Smooth muscle cell (in vitro differentiated cells): ENCODE measurements at regions not wholly inside any gene's neighbourhood (a gene's known extent, or its start where the extent isn't known, plus 50 kb on each side); places are given as distances from the start of the nearest gene placed in this dataset.

Source experiments
- DNase-seq: peaks from one replicate; lab custom pipeline; 2025; ENCODE audit not compliant: unreplicated experiment; lab: John Stamatoyannopoulos, UW
- H2AFZ ChIP-seq: fragments of 200-600 bp; sonication (generic); 2 replicates; pipeline ENCODE4 v1.6.0; 2016; ENCODE audit warnings: antibody characterized with exemption, low read depth, mild to moderate bottlenecking
- H3F3A ChIP-seq: fragments of 200-600 bp; sonication (generic); 2 replicates; pipeline ENCODE4 v1.6.0; 2017; ENCODE audit warnings: antibody characterized with exemption, low read depth
- H3K27ac ChIP-seq: fragments of 200-600 bp; sonication (generic); 2 replicates; pipeline ENCODE4 v1.5.1; 2016; ENCODE audit warnings: low read depth, mild to moderate bottlenecking
- H3K27me3 ChIP-seq: fragments of 200-600 bp; sonication (generic); 2 replicates; pipeline ENCODE4 v1.6.1; 2016; ENCODE audit warnings: low read depth, mild to moderate bottlenecking
- H3K36me3 ChIP-seq: fragments of 200-600 bp; sonication (generic); 2 replicates; pipeline ENCODE4 v1.5.1; 2016; ENCODE audit warnings: low read depth
- H3K4me1 ChIP-seq: fragments of 200-600 bp; sonication (generic); 2 replicates; pipeline ENCODE4 v1.5.1; 2016; ENCODE audit warnings: low read depth
- H3K4me2 ChIP-seq: fragments of 200-600 bp; sonication (generic); 2 replicates; pipeline ENCODE4 v1.6.0; 2016; ENCODE audit warnings: mild to moderate bottlenecking
- H3K4me3 ChIP-seq: fragments of 200-600 bp; sonication (generic); 2 replicates; pipeline ENCODE4 v1.5.1; 2016; ENCODE audit warnings: mild to moderate bottlenecking
- H3K79me2 ChIP-seq: fragments of 200-600 bp; sonication (generic); 2 replicates; pipeline ENCODE4 v1.6.0; 2016; ENCODE audit warnings: low read depth, mild to moderate bottlenecking
- H3K9ac ChIP-seq: fragments of 200-600 bp; sonication (generic); 2 replicates; pipeline ENCODE4 v1.6.0; 2016; ENCODE audit warnings: low read depth
- H3K9me3 ChIP-seq: fragments of 200-600 bp; sonication (generic); replicated peaks from 2 replicates; pipeline ENCODE4 v1.5.1; 2016; ENCODE audit warnings: low read depth
- H4K20me1 ChIP-seq: fragments of 200-600 bp; sonication (generic); 2 replicates; pipeline ENCODE4 v1.6.0; 2016; ENCODE audit warnings: low read depth
- WGBS: methylation state at CpG from one replicate; pipeline ENCODE4 v1.1.7; 2016; ENCODE audit warnings: low lambda C conversion rate; 5-methylcytosine and 5-hydroxymethylcytosine counted together
- TF ChIP-seq, protein P1 (sequence below): fragments of 200-600 bp; sonication (generic); IDR thresholded peaks from 2 replicates; pipeline ENCODE4 v1.5.1; 2017; ENCODE audit warnings: borderline replicate concordance, mild to moderate bottlenecking, antibody characterized with exemption; ENCODE audit not compliant: insufficient read depth, poor library complexity, severe bottlenecking

DNA sequence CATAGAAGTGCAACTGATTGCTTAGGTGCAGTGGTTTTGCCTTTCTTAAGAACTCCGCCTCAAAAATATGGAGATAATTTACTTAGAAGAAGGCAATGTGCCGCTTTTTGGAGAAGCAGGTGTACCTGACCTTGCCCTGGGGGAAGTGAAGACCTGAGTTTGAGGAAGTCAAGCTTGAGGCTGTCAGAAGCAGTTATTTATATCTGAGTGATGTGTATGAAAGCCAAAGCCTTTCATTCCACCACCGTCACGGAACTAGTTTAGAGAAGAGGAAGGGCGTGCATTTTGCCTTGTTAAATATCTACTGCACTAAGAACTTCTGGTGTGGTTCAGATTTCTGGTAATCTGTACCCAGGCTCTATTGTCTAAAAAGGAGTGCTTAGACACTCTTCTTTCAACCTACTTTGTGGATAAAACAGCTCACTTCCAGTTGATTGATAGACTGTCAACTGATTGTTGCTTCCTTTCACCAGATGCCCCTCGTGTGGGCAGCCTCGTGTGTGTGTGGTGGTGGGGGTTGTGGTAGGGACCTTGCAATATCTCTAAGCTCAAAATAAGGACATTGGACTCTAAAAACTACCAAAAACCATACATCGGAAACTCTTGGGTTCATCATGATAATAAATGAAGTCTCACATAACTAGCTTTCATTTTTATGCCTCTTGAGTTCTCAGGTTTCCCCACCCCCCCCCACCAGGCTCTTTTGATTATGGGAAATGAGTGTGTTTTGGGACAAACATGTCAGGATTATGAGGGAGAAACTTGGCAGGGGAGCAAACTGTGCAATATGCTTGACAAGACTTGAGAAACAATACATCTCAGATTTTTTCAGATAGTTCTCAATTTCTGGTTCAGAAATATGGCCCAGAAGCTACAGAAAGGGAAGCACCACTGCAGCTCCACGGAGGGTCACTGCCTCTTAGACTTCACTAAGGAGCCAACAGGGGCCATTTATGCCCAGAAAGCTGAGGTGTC, 78.6 kb downstream of the ARF6 start:
- peak overlapping the region; percentile 88 for H3K27ac ChIP-seq
- no peaks in the 10 kb centered on the region for H3K27me3 ChIP-seq
- no peaks in the 10 kb centered on the region for H3K79me2 ChIP-seq
- H3K4me2 ChIP-seq, result peak overlapping the region; percentile 63
- no peaks in the 10 kb centered on the region for H3K9me3 ChIP-seq
- H3F3A ChIP-seq, result peaks cover 17% of the 10 kb centered on the region
- H3K36me3 ChIP-seq, result no peaks in the 10 kb centered on the region
- TF ChIP-seq, protein P1, sequence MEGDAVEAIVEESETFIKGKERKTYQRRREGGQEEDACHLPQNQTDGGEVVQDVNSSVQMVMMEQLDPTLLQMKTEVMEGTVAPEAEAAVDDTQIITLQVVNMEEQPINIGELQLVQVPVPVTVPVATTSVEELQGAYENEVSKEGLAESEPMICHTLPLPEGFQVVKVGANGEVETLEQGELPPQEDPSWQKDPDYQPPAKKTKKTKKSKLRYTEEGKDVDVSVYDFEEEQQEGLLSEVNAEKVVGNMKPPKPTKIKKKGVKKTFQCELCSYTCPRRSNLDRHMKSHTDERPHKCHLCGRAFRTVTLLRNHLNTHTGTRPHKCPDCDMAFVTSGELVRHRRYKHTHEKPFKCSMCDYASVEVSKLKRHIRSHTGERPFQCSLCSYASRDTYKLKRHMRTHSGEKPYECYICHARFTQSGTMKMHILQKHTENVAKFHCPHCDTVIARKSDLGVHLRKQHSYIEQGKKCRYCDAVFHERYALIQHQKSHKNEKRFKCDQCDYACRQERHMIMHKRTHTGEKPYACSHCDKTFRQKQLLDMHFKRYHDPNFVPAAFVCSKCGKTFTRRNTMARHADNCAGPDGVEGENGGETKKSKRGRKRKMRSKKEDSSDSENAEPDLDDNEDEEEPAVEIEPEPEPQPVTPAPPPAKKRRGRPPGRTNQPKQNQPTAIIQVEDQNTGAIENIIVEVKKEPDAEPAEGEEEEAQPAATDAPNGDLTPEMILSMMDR, result no peak
- no peaks in the 10 kb centered on the region for H4K20me1 ChIP-seq
- H3K4me3 ChIP-seq, result no peak overlapping the region
- 56% methylated on average over 9 of the region's 9 CpGs for WGBS
- H3K9ac ChIP-seq, result no peak overlapping the region
- peaks cover 18% of the 10 kb centered on the region for H3K4me1 ChIP-seq
- peak overlapping the region; percentile 57 for H2AFZ ChIP-seq
- DNase-seq, result no peak

DNA sequence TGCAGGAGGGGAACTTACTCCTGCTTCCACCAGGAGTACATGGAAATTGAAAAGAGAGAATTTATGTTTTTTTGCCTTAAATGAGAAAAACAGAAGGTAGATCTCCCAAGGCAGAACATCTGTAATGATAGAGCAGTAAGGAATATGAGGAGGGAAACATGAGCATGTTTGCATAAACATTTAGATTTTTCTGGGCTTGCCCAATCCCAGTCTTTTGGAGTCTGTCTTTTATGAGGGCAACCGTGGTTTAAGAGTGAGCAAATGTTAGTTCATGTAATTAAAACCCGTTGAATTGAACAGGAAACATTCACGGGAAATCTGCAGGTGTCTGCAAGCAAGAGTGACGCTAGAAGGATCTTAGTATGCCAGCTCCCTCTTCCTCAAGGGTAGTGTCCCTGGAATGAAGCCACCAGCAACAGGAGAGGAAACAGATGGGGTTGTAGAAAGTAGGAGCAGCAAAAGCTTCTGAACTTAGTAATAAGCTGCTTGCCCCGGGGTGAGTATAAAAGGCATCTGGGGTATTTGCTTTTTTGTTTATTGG, 79.3 kb downstream of the ARF6 start:
- no peak for DNase-seq
- H3K4me1 ChIP-seq, result peaks cover 18% of the 10 kb centered on the region
- H2AFZ ChIP-seq, result peak overlapping the region; percentile 57
- WGBS, result 18% methylated on average over 5 of the region's 5 CpGs
- no peaks in the 10 kb centered on the region for H3K27me3 ChIP-seq
- peak overlapping the region; percentile 13 for H3K9ac ChIP-seq
- H3K27ac ChIP-seq, result peak overlapping the region; percentile 88
- H3F3A ChIP-seq, result peaks cover 17% of the 10 kb centered on the region
- H3K9me3 ChIP-seq, result no peaks in the 10 kb centered on the region
- H4K20me1 ChIP-seq, result no peaks in the 10 kb centered on the region
- peak overlapping the region; percentile 63 for H3K4me2 ChIP-seq
- no peaks in the 10 kb centered on the region for H3K79me2 ChIP-seq
- TF ChIP-seq, protein P1, result no peak
- H3K36me3 ChIP-seq, result no peaks in the 10 kb centered on the region
- H3K4me3 ChIP-seq, result no peak overlapping the region

DNA sequence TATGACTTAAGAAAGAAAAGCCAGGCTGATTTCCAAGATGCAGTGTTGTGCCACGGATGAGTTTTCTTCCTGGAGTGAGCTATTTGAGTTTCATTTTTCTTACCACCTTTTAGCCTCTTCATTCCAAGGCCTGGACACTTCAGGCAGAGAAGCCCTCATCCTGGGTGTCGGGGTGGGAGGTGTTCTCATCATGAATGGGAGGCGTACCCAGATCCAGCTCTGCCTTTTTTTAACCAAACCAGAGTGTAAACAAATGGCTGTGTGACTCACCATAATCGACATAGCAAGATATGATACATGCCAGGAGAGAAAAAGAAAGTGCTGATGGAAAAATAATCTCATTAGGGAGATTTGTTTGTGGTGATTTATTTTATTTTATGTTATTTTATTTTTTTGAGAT, 79.9 kb downstream of the ARF6 start:
- Histone ChIP-seq H3K27me3 (no peaks in the 10 kb centered on the region), H2AFZ (no peak overlapping the region)

More for the DNA sequence above, 79.9 kb downstream of the ARF6 start:
- peak overlapping the region; percentile 63 for H3K4me2 ChIP-seq
- no peaks in the 10 kb centered on the region for H4K20me1 ChIP-seq
- H3K4me3 ChIP-seq, result no peak overlapping the region
- WGBS, result 2% methylated on average over 4 of the region's 4 CpGs
- H3F3A ChIP-seq, result peaks cover 17% of the 10 kb centered on the region
- H3K27ac ChIP-seq, result peak overlapping the region; percentile 88
- H3K4me1 ChIP-seq, result peaks cover 18% of the 10 kb centered on the region
- TF ChIP-seq, protein P1, result no peak
- H3K9me3 ChIP-seq, result no peaks in the 10 kb centered on the region
- H3K79me2 ChIP-seq, result no peaks in the 10 kb centered on the region
- DNase-seq, result no peak
- peak overlapping the region; percentile 13 for H3K9ac ChIP-seq
- no peaks in the 10 kb centered on the region for H3K36me3 ChIP-seq
